PC-9 (cell line): ENCODE measurements at regions not wholly inside any gene's neighbourhood (a gene's known extent, or its start where the extent isn't known, plus 50 kb on each side); places are given as distances from the start of the nearest gene placed in this dataset.

Source experiments
- CTCF ChIP-seq: fragments of 200-600 bp; sonication (generic); conservative IDR thresholded peaks from 2 replicates; pipeline ENCODE4 v1.6.1; 2017; ENCODE audit warnings: mixed run types, antibody characterized with exemption, mild to moderate bottlenecking, moderate library complexity
- EZH2 ChIP-seq: fragments of 200-600 bp; sonication (generic); IDR thresholded peaks from 2 replicates; pipeline ENCODE4 v1.8.0; 2017; ENCODE audit warnings: antibody characterized with exemption, low read depth

- TF ChIP-seq CTCF (no peak), EZH2 (no peak)
Measured at GRCh38 chr15:29446480-29446879, 176.9 kb upstream of the NSMCE3 start.
